H9 (cell line): ENCODE measurements at regions not wholly inside any gene's neighbourhood (a gene's known extent, or its start where the extent isn't known, plus 50 kb on each side); places are given as distances from the start of the nearest gene placed in this dataset.

Experiments used
- DNase-seq: peaks from one replicate; pipeline ENCODE4 v3.0.0-alpha.2; 2017
- H2AFZ ChIP-seq: one replicate; pipeline ENCODE4 v1.6.1; 2013; ENCODE audit warnings: mild to moderate bottlenecking, low read length, control low read depth, moderate library complexity
- H2AK5ac ChIP-seq: 2 replicates; pipeline ENCODE4 v1.6.1; 2013; ENCODE audit warnings: low read length, control low read depth, mixed read lengths; ENCODE audit not compliant: insufficient read length
- H2BK120ac ChIP-seq: one replicate; pipeline ENCODE4 v1.6.1; 2013; ENCODE audit warnings: low read depth, mild to moderate bottlenecking, low read length, control low read depth, inconsistent platforms; ENCODE audit not compliant: poor library complexity, severe bottlenecking
- H2BK12ac ChIP-seq: 2 replicates; pipeline ENCODE4 v1.6.1; 2013; ENCODE audit warnings: low read length, control low read depth, mixed read lengths, low read depth; ENCODE audit not compliant: insufficient read length
- H2BK15ac ChIP-seq: 2 replicates; pipeline ENCODE4 v1.6.1; 2013; ENCODE audit warnings: low read depth, low read length, control low read depth
- H2BK20ac ChIP-seq: one replicate; pipeline ENCODE4 v1.6.1; 2013; ENCODE audit warnings: low read depth, mild to moderate bottlenecking, low read length, control low read depth, inconsistent platforms; ENCODE audit not compliant: poor library complexity, severe bottlenecking
- H2BK5ac ChIP-seq: 2 replicates; pipeline ENCODE4 v1.6.1; 2013; ENCODE audit warnings: low read length, control low read depth, mixed read lengths; ENCODE audit not compliant: insufficient read length
- H3K14ac ChIP-seq: 2 replicates; pipeline ENCODE4 v1.6.1; 2013; ENCODE audit warnings: low read length, control low read depth; ENCODE audit not compliant: insufficient read depth
- H3K18ac ChIP-seq: 2 replicates; pipeline ENCODE4 v1.6.1; 2013; ENCODE audit warnings: low read depth, mild to moderate bottlenecking, mixed read lengths, low read length, control low read depth; ENCODE audit not compliant: insufficient read length
- H3K23ac ChIP-seq: 2 replicates; pipeline ENCODE4 v1.6.1; 2013; ENCODE audit warnings: low read length, control low read depth, mixed read lengths, low read depth; ENCODE audit not compliant: insufficient read length
- H3K23me2 ChIP-seq: 2 replicates; pipeline ENCODE4 v1.6.1; 2013; ENCODE audit warnings: low read depth, mild to moderate bottlenecking, mixed read lengths, low read length, control low read depth; ENCODE audit not compliant: insufficient read length, poor library complexity, severe bottlenecking
- H3K27ac ChIP-seq: 2 replicates; pipeline ENCODE4 v1.5.1; 2013; ENCODE audit warnings: low read length, control low read depth, mixed read lengths, low read depth; ENCODE audit not compliant: insufficient read length
- H3K27me3 ChIP-seq: 2 replicates; pipeline ENCODE4 v1.6.1; 2013; ENCODE audit warnings: low read length, control low read depth, inconsistent platforms; ENCODE audit not compliant: insufficient read depth
- H3K4ac ChIP-seq: 2 replicates; pipeline ENCODE4 v1.6.1; 2013; ENCODE audit warnings: low read depth, mild to moderate bottlenecking, control low read depth, inconsistent platforms, low read length, moderate library complexity
- H3K4me1 ChIP-seq: 2 replicates; pipeline ENCODE4 v1.6.1; 2013; ENCODE audit warnings: low read length, control low read depth, inconsistent platforms; ENCODE audit not compliant: insufficient read depth
- H3K4me2 ChIP-seq: 2 replicates; pipeline ENCODE4 v1.6.1; 2013; ENCODE audit warnings: low read length, control low read depth, mixed read lengths; ENCODE audit not compliant: insufficient read length, insufficient read depth
- H3K56ac ChIP-seq: 2 replicates; pipeline ENCODE4 v1.6.1; 2013; ENCODE audit warnings: low read depth, mild to moderate bottlenecking, mixed read lengths, low read length, control low read depth; ENCODE audit not compliant: insufficient read length
- H3K79me1 ChIP-seq: 2 replicates; pipeline ENCODE4 v1.6.1; 2013; ENCODE audit warnings: low read depth, mild to moderate bottlenecking, moderate library complexity, low read length, control low read depth, inconsistent platforms; ENCODE audit not compliant: insufficient read depth, poor library complexity, severe bottlenecking
- H3K79me2 ChIP-seq: 2 replicates; pipeline ENCODE4 v1.6.1; 2013; ENCODE audit warnings: low read length, control low read depth, inconsistent platforms; ENCODE audit not compliant: insufficient read depth
- H3K9ac ChIP-seq: 2 replicates; pipeline ENCODE4 v1.6.1; 2013; ENCODE audit warnings: low read length, control low read depth, mixed read lengths; ENCODE audit not compliant: insufficient read length; ENCODE audit errors: extremely low read depth
- H3K9me3 ChIP-seq: one replicate; pipeline ENCODE4 v1.6.1; 2013; ENCODE audit warnings: low read depth, low read length, inconsistent platforms; ENCODE audit not compliant: control insufficient read depth
- H3T11ph ChIP-seq: one replicate; pipeline ENCODE4 v1.6.1; 2013; ENCODE audit warnings: mild to moderate bottlenecking, low read length, control low read depth, inconsistent platforms
- H4K20me1 ChIP-seq: one replicate; pipeline ENCODE4 v1.6.1; 2013; ENCODE audit not compliant: control insufficient read depth, insufficient read length, insufficient read depth
- H4K5ac ChIP-seq: 2 replicates; pipeline ENCODE4 v1.6.1; 2013; ENCODE audit warnings: low read depth, mild to moderate bottlenecking, mixed read lengths, low read length, control low read depth; ENCODE audit not compliant: insufficient read length
- H4K8ac ChIP-seq: replicated peaks from 2 replicates; pipeline ENCODE4 v1.6.1; 2013; ENCODE audit warnings: low read length, control low read depth, mixed read lengths, low read depth; ENCODE audit not compliant: insufficient read length
- H4K91ac ChIP-seq: 2 replicates; pipeline ENCODE4 v1.6.1; 2013; ENCODE audit warnings: low read depth, mild to moderate bottlenecking, moderate library complexity, mixed read lengths, low read length, control low read depth; ENCODE audit not compliant: insufficient read length
- H3K27ac Mint-ChIP-seq, 3 experiments: 2 replicates in 2 of 3; 3 replicates in 1 of 3; pipeline ENCODE4 v1.8.0; 2020 to 2021; ENCODE audit warnings: mixed read lengths in 3 of 3, mild to moderate bottlenecking in 1 of 3, moderate library complexity in 1 of 3
- H3K27me3 Mint-ChIP-seq: 2 replicates; pipeline ENCODE4 v1.8.0; 2021; ENCODE audit warnings: low read depth, mild to moderate bottlenecking, moderate library complexity, mixed read lengths
- H3K36me3 Mint-ChIP-seq, 3 experiments: 2 replicates in 2 of 3; 3 replicates in 1 of 3; pipeline ENCODE4 v1.8.0; 2020 to 2021; ENCODE audit warnings: low read depth in 3 of 3, mixed read lengths in 3 of 3; ENCODE audit not compliant: insufficient read depth in 1 of 3
- H3K4me1 Mint-ChIP-seq, 2 experiments: 2 replicates each; pipeline ENCODE4 v1.8.0; 2020; ENCODE audit warnings: mixed read lengths in 2 of 2
- H3K4me3 Mint-ChIP-seq, 2 experiments: 2 replicates in 1 of 2; 3 replicates in 1 of 2; pipeline ENCODE4 v1.8.0; 2020 to 2021; ENCODE audit warnings: mild to moderate bottlenecking in 2 of 2, mixed read lengths in 2 of 2, moderate library complexity in 1 of 2
- H3K9me3 Mint-ChIP-seq, 2 experiments: 2 replicates in 1 of 2; 3 replicates in 1 of 2; pipeline ENCODE4 v1.8.0; 2020; ENCODE audit warnings: mild to moderate bottlenecking in 2 of 2, mixed read lengths in 2 of 2, moderate library complexity in 1 of 2
- CTCF ChIP-seq: fragments of 200-600 bp; sonication (generic); conservative IDR thresholded peaks from 3 replicates; pipeline ENCODE4 v1.8.0; 2021; ENCODE audit warnings: antibody characterized with exemption, mild to moderate bottlenecking
- WGBS: extraction: QIAGEN DNeasy Blood & Tissue Kit; methylation state at CpG from one replicate; pipeline ENCODE4 v1.1.7; 2013; ENCODE audit warnings: missing lambda C conversion rate, low lambda C conversion rate, mixed read lengths; ENCODE audit not compliant: insufficient read length; ENCODE audit errors: extremely low coverage; 5-methylcytosine and 5-hydroxymethylcytosine counted together

- Histone ChIP-seq H2BK5ac (no peak overlapping the region), H4K5ac (no peak overlapping the region), H2BK120ac (no peak overlapping the region), H3K9me3 (no peaks in the 10 kb centered on the region), H3K79me1 (no peaks in the 10 kb centered on the region), H4K91ac (no peak overlapping the region), H2BK12ac (no peak overlapping the region), H3K4me1 (no peaks in the 10 kb centered on the region), H4K8ac (no peak overlapping the region), H3K4me2 (no peak overlapping the region), H3K23me2 (no peaks in the 10 kb centered on the region), H2BK20ac (no peak overlapping the region), H3K18ac (no peak overlapping the region), H3T11ph (no peak overlapping the region), H3K9ac (no peak overlapping the region), H3K27ac (no peak overlapping the region), H3K14ac (no peak overlapping the region), H3K23ac (no peak overlapping the region), H2AFZ (no peak overlapping the region), H2BK15ac (no peak overlapping the region), H2AK5ac (no peak overlapping the region), H3K79me2 (no peaks in the 10 kb centered on the region), H3K4ac (no peak overlapping the region), H4K20me1 (no peaks in the 10 kb centered on the region), H3K27me3 (no peaks in the 10 kb centered on the region; the same call in 1 of the 2 replicates), H3K56ac (no peak overlapping the region)
- no peak for DNase-seq
- no peak for TF ChIP-seq CTCF
- no peaks in the 10 kb centered on the region for H3K36me3 Mint-ChIP-seq
- peaks cover 5% of the 10 kb centered on the region; the same call in 1 of the 2 replicates for H3K27me3 Mint-ChIP-seq
- H3K4me1 Mint-ChIP-seq = no peaks in the 10 kb centered on the region
- no CpG with 5 or more reads among the region's 9 CpGs for WGBS
- H3K4me3 Mint-ChIP-seq = no peak overlapping the region
- no peaks in the 10 kb centered on the region for H3K9me3 Mint-ChIP-seq
- H3K27ac Mint-ChIP-seq = no peak overlapping the region; a peak in 1 of 7 replicates
These were observed 84.2 kb upstream of the SLC22A23 start for GRCh38 chr6:3541006-3541585.
